WTC11 (cell line): ENCODE measurements at regions not wholly inside any gene's neighbourhood (a gene's known extent, or its start where the extent isn't known, plus 50 kb on each side); places are given as distances from the start of the nearest gene placed in this dataset.

Source experiments
- ATAC-seq: fragments of 200-7000 bp; cut with Tn5 transposase; 2 replicates; pipeline ENCODE4 v1.10.0; 2021; ENCODE audit warnings: mild to moderate bottlenecking, moderate library complexity
- CTCF ChIA-PET: fragments of 300-600 bp; sonication (Branson Sonifier 250); formaldehyde crosslinking; loops from one replicate; lab custom pipeline; 2021; ENCODE audit warnings: antibody characterized with exemption; lab: Charles Lee
- POLR2A ChIA-PET: fragments of 350-600 bp; sonication (Branson Sonifier 250); formaldehyde crosslinking; loops from one replicate; lab custom pipeline; 2021; ENCODE audit warnings: antibody characterized with exemption; lab: Charles Lee
- DNase-seq: peaks from one replicate; pipeline ENCODE4 v3.0.0; 2021; ENCODE audit warnings: low spot score
- H3K27ac Mint-ChIP-seq: 2 replicates; pipeline ENCODE4 v1.8.0; 2021; ENCODE audit warnings: mixed read lengths
- H3K27me3 Mint-ChIP-seq: 2 replicates; pipeline ENCODE4 v1.8.0; 2021; ENCODE audit warnings: low read depth, mild to moderate bottlenecking, moderate library complexity, mixed read lengths
- H3K36me3 Mint-ChIP-seq: 2 replicates; pipeline ENCODE4 v1.8.0; 2021; ENCODE audit warnings: mixed read lengths
- H3K4me1 Mint-ChIP-seq: 2 replicates; pipeline ENCODE4 v1.8.0; 2022; ENCODE audit warnings: mixed read lengths
- H3K4me3 Mint-ChIP-seq: 2 replicates; pipeline ENCODE4 v1.8.0; 2021; ENCODE audit warnings: mild to moderate bottlenecking, moderate library complexity, mixed read lengths
- H3K9me3 Mint-ChIP-seq: 2 replicates; pipeline ENCODE4 v1.8.0; 2021; ENCODE audit warnings: mixed read lengths
- ATF1 ChIP-seq: sonication (generic); formaldehyde crosslinking; IDR thresholded peaks from 2 replicates; pipeline ENCODE4 v1.8.1; 2023; ENCODE audit warnings: mild to moderate bottlenecking, moderate library complexity, missing genetic modification reagents
- ATF3 ChIP-seq: sonication (generic); formaldehyde crosslinking; conservative IDR thresholded peaks from 2 replicates; pipeline ENCODE4 v1.8.1; 2022; ENCODE audit warnings: mild to moderate bottlenecking, missing genetic modification reagents
- CDX4 ChIP-seq: fragments of 250-450 bp; sonication (Bioruptor Pico); IDR thresholded peaks from 2 replicates; pipeline ENCODE4 v1.9.0; 2021; ENCODE audit warnings: moderate library complexity, mild to moderate bottlenecking, inconsistent platforms, borderline replicate concordance
- CREM ChIP-seq: sonication (generic); formaldehyde crosslinking; IDR thresholded peaks from 2 replicates; pipeline ENCODE4 v1.8.1; 2022; ENCODE audit warnings: mild to moderate bottlenecking, missing genetic modification reagents, moderate library complexity
- E2F1 ChIP-seq: sonication (generic); formaldehyde crosslinking; IDR thresholded peaks from 2 replicates; pipeline ENCODE4 v1.8.0; 2022; ENCODE audit warnings: mild to moderate bottlenecking, missing genetic modification reagents
- E2F5 ChIP-seq: sonication (generic); formaldehyde crosslinking; IDR thresholded peaks from 2 replicates; pipeline ENCODE4 v1.8.1; 2022; ENCODE audit warnings: mild to moderate bottlenecking, moderate library complexity, missing genetic modification reagents
- EMX1 ChIP-seq: fragments of 250-450 bp; sonication (Bioruptor Pico); IDR thresholded peaks from 2 replicates; pipeline ENCODE4 v1.8.0; 2021; ENCODE audit warnings: mild to moderate bottlenecking
- FOXJ3 ChIP-seq: sonication (generic); formaldehyde crosslinking; IDR thresholded peaks from 2 replicates; pipeline ENCODE4 v1.9.0; 2021; ENCODE audit warnings: missing genetic modification reagents, mild to moderate bottlenecking, borderline replicate concordance
- FOXK1 ChIP-seq: sonication (generic); formaldehyde crosslinking; IDR thresholded peaks from 2 replicates; pipeline ENCODE4 v1.8.0; 2022; ENCODE audit warnings: mild to moderate bottlenecking, moderate library complexity, missing genetic modification reagents
- GABPB1 ChIP-seq: sonication (generic); formaldehyde crosslinking; IDR thresholded peaks from 2 replicates; pipeline ENCODE4 v1.8.1; 2023; ENCODE audit warnings: mild to moderate bottlenecking, missing genetic modification reagents
- IRF1 ChIP-seq: sonication (generic); formaldehyde crosslinking; IDR thresholded peaks from 2 replicates; pipeline ENCODE4 v1.8.0; 2023; ENCODE audit warnings: missing genetic modification reagents
- JUN ChIP-seq: sonication (generic); formaldehyde crosslinking; IDR thresholded peaks from 2 replicates; pipeline ENCODE4 v1.8.0; 2023; ENCODE audit warnings: mild to moderate bottlenecking, missing genetic modification reagents
- KAT7 ChIP-seq: sonication (generic); formaldehyde crosslinking; IDR thresholded peaks from 2 replicates; pipeline ENCODE4 v1.8.1; 2023; ENCODE audit warnings: missing genetic modification reagents, mild to moderate bottlenecking, borderline replicate concordance
- MAX ChIP-seq: sonication (generic); formaldehyde crosslinking; IDR thresholded peaks from 2 replicates; pipeline ENCODE4 v1.8.0; 2022; ENCODE audit warnings: mild to moderate bottlenecking, missing genetic modification reagents
- MXD4 ChIP-seq: fragments of 250-450 bp; sonication (Bioruptor Pico); IDR thresholded peaks from 2 replicates; pipeline ENCODE4 v1.8.0; 2021; ENCODE audit warnings: mild to moderate bottlenecking, moderate library complexity, borderline replicate concordance
- NR2C2 ChIP-seq: sonication (generic); formaldehyde crosslinking; IDR thresholded peaks from 2 replicates; pipeline ENCODE4 v1.8.0; 2022; ENCODE audit warnings: mild to moderate bottlenecking, missing genetic modification reagents
- PREB ChIP-seq: sonication (generic); formaldehyde crosslinking; IDR thresholded peaks from 2 replicates; pipeline ENCODE4 v1.8.1; 2022; ENCODE audit warnings: mild to moderate bottlenecking, missing genetic modification reagents, moderate library complexity, borderline replicate concordance
- TP53 ChIP-seq: sonication (generic); formaldehyde crosslinking; IDR thresholded peaks from 2 replicates; pipeline ENCODE4 v1.8.1; 2023; ENCODE audit warnings: mild to moderate bottlenecking, missing genetic modification reagents
- USF2 ChIP-seq: sonication (generic); formaldehyde crosslinking; IDR thresholded peaks from 2 replicates; pipeline ENCODE4 v1.8.1; 2023; ENCODE audit warnings: mild to moderate bottlenecking, missing genetic modification reagents, moderate library complexity
- ZBTB21 ChIP-seq: sonication (generic); formaldehyde crosslinking; IDR thresholded peaks from 2 replicates; pipeline ENCODE4 v1.8.1; 2023; ENCODE audit warnings: mild to moderate bottlenecking, missing genetic modification reagents, borderline replicate concordance
- ZNF138 ChIP-seq: sonication (generic); formaldehyde crosslinking; conservative IDR thresholded peaks from 2 replicates; pipeline ENCODE4 v1.8.1; 2022; ENCODE audit warnings: mild to moderate bottlenecking, moderate library complexity, missing genetic modification reagents
- ZNF317 ChIP-seq: sonication (generic); formaldehyde crosslinking; IDR thresholded peaks from 2 replicates; pipeline ENCODE4 v1.8.1; 2023; ENCODE audit warnings: low read depth, mild to moderate bottlenecking, moderate library complexity, missing genetic modification reagents, borderline replicate concordance
- ZNF512 ChIP-seq: sonication (generic); formaldehyde crosslinking; IDR thresholded peaks from 2 replicates; pipeline ENCODE4 v1.8.1; 2022; ENCODE audit warnings: missing genetic modification reagents, borderline replicate concordance

- CTCF ChIA-PET = no interaction called here
- H3K9me3 Mint-ChIP-seq = no peaks in the 10 kb centered on the region
- DNase-seq = no peak
- no peak for TF ChIP-seq GABPB1 (CRISPR knock-in tag)
- no peak for TF ChIP-seq ZNF512 (CRISPR knock-in tag)
- TF ChIP-seq NR2C2 (CRISPR knock-in tag) = no peak
- no peak for TF ChIP-seq KAT7
- TF ChIP-seq E2F5 (CRISPR knock-in tag) = no peak
- TF ChIP-seq EMX1 (CRISPR knock-in tag) = no peak
- TF ChIP-seq ZBTB21 (CRISPR knock-in tag) = no peak
- no peak for TF ChIP-seq ZNF138 (CRISPR knock-in tag)
- TF ChIP-seq JUN = no peak
- no peak for TF ChIP-seq FOXJ3 (CRISPR knock-in tag)
- TF ChIP-seq ZNF317 (CRISPR knock-in tag) = no peak
- TF ChIP-seq TP53 (CRISPR knock-in tag) = no peak
- no peak for TF ChIP-seq CDX4 (CRISPR knock-in tag)
- no peak for TF ChIP-seq ATF3 (CRISPR knock-in tag)
- TF ChIP-seq MAX (CRISPR knock-in tag) = no peak
- no peak for TF ChIP-seq MXD4 (CRISPR knock-in tag)
- no peak for TF ChIP-seq USF2 (CRISPR knock-in tag)
- TF ChIP-seq, all 79 proteins: peak for 0
- H3K27me3 Mint-ChIP-seq = no peaks in the 10 kb centered on the region
- 0 out of 2 replicates have a peak, but pooled peaks cover 2% of the 10 kb centered on the region for H3K36me3 Mint-ChIP-seq
- no peak overlapping the region for H3K4me3 Mint-ChIP-seq
- H3K4me1 Mint-ChIP-seq = peaks cover 13% of the 10 kb centered on the region
- ATAC-seq = peak; percentile 32; the same call in 1 of the 2 replicates
- POLR2A ChIA-PET = interaction anchor here (0.9 to 1.2 kb wide), 2 partner anchors 33 to 53 kb away, joined by 3 read pairs; no protein-coding TSS in a partner anchor
- H3K27ac Mint-ChIP-seq = no peak overlapping the region
Observed at GRCh38 chr6:87755708-87756671, 54.0 kb upstream of the AKIRIN2 start.

- Mint-ChIP-seq H3K27ac (no peak overlapping the region), H3K4me1 (peaks cover 13% of the 10 kb centered on the region)
- CTCF ChIA-PET = interaction anchor here (0.7 kb wide), 1 partner anchor 50 kb away, joined by 3 read pairs; no protein-coding TSS in a partner anchor
- TF ChIP-seq PREB (CRISPR knock-in tag) (no peak), CREM (no peak), ZNF512 (CRISPR knock-in tag) (no peak), ATF1 (CRISPR knock-in tag) (no peak), IRF1 (CRISPR knock-in tag) (no peak), FOXK1 (no peak), E2F1 (no peak)
Observed at GRCh38 chr6:87754828-87755227, 52.8 kb upstream of the AKIRIN2 start.

More at GRCh38 chr6:87754828-87755227, 52.8 kb upstream of the AKIRIN2 start:
- H3K36me3 Mint-ChIP-seq = 0 out of 2 replicates have a peak, but pooled peaks cover 2% of the 10 kb centered on the region
- no peak overlapping the region for H3K4me3 Mint-ChIP-seq
- no peaks in the 10 kb centered on the region for H3K27me3 Mint-ChIP-seq
- ATAC-seq (no peak), DNase-seq (no peak)
- POLR2A ChIA-PET = interaction anchor here (0.7 kb wide), 1 partner anchor 35 kb away, joined by 10 read pairs; no protein-coding TSS in a partner anchor
- no peaks in the 10 kb centered on the region for H3K9me3 Mint-ChIP-seq
